ENCODE measurements at regions not wholly inside any gene's neighbourhood (a gene's known extent, or its start where the extent isn't known, plus 50 kb on each side); places are given as distances from the start of the nearest gene placed in this dataset.
"Not testable (repeated sequence)": the region's sequence is repeated elsewhere in the genome, so short reads cannot be mapped to it uniquely, and the experiment has no call there.

DNA sequence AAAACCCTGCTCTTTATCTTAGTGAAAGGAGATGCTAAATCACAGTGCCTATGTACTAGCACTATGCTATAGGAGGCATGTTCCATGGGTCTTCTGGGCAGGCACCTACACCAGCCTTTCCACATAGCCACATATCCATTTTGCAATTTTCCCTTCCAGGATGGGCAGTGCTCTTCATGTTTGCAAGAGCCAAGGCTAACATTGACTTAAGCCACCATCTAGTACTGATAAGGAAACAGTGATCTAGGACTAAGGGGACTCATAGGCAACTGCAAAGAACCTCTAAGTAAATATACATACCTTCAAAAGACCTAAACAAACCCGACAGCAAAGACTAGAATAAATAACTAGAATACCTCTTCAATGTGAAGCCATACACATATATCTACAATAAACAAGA lies 919.7 kb upstream of the GYPC start:
- DNase-seq = no peak

DNA sequence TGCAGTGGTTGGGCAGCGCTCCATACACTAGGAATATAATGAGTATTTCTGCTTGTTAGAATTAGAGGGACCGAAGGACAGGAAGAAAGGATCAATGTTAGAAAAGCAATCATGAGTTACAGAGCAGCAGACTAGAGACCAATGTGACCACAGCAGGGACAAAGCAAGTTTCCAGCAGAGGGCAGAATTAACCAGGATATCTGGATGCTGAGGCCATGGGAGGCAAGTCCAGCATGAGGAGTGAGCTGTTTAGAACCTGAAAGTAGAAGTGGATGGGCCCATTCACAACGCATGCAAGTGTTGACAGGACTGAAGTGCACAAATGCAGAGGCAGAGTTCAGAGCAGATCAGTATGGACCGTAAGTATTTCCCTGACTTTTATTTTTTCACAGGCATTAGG lies 910.4 kb upstream of the GYPC start:
- no peak for DNase-seq

DNA sequence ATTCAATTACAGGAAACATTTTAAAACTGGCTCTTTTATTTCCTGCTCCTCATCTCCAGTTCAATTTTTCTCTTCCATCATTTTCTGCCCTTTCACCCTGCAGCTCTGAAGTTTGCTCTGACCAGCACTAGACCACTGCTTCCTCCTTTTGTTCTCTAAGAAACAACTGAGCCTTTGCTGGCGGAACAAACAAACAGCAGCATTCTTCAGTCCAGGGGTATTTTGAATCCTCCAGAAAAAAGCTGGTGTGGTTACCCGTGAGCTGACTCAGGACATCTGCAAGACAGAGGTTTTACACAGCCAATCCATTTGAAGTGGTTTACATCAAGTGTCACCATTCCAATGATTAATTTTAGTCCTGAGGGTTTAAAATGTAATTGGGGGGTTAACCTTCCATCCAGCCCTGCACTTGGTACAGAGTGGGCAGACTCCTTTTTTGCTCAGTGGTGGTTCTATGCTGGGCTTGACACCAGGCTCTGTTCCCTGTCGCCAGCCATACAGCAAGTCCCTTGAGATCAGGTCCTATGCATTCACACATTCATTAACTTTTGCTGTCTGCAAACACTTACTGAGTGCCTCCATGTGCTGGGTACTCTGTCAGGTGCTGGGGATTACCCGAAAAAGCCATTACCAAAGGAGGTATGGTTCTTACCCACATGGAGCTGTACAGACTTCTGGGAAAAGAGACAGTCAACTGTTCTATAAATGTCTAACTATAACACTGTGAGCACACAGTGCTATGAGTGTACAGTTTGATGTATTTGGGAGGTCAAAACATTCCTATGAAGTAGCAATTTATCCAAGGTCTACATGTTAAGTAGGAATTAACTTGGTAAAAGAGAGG lies 909.4 kb upstream of the GYPC start:
- DNase-seq = no peak

DNA sequence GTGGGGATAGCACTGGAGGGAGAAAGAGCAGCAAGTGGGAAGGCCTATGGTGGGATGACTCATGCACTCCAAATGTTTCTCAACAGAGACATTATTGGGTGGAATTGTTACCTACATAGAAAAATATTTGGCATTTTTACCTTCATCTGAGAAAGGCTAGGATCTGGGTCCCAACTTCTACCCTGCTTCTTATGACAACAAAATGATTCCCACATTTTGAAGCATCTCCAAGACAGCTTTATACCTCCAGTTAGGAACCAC lies 908.9 kb upstream of the GYPC start:
- no peak for DNase-seq

DNA sequence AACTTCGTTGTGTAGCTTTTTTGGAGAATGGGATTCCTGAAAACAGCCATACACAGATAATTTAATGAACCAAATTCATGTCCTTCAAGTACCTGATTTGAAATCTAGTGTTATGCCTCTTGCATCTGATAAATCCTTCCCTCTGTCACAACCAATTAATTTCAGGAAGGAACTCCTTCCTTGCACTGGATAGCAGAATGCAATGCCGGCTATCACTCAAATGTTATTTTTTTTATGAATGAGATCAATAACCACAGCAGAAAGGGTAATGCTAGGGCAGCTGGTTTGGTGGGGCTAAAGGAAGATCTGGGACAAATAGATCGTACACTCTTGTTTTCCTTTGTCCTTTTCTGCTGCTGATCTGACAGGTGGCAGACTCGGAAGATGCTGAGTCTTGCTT lies 899.5 kb upstream of the GYPC start:
- DNase-seq = no peak

DNA sequence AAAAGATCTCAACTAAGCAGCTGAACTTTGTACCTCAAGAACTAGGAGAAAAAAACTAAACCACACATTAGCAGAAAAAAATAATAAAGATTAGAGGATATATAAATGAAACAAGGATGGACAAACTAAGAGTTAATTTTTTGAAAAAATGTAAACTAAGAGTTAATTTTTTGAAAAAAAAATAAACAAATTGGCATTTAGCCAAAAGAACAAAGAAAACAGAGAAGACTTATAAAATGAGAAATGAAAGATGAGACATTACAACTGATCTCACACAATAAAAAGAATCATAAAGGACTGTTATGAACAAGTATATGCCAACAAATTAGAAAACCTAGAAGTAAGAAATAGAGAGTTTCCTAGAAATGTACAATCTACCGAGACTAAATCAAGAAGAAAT lies 859.2 kb upstream of the GYPC start:
- no peak for DNase-seq

DNA sequence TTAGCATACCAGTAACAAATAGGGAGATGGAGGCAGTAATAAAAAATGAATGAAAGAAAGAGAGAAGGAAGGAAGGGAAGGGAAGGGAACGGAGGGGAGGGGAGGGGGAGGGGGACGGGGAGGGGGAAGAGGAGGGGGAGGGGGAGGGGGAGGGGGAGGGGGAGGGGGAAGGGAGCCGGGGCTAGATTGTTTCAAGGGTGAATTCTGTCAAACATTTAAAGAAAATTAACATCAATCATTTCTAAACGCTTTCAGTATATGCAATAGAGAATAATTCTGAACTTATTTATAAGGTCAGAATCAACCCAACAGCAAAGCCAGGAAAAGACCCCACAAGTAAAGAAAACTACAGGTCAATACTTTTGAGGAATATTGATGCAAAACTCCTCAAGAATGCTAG lies 858.8 kb upstream of the GYPC start:
- DNase-seq = no peak

DNA sequence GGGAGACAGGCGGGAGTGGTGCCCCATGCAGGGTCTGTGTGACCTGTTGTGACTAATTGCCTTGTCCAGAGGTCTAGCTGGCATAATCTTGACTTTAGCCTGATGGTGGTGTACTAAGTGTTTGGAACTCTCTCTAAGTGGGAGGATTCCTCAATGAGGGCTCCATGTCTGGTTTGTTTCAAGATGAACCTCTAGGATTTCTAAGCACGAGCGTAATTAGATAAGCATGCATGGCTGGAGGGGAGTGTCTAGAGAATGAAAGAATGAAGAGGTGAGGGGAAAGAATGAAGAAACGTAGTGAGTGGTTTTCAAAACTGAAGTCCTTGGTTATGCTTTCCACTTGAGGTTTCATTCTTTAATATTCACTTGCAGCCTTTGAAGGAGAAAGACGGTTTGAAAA lies 833.2 kb upstream of the GYPC start:
- no peak for DNase-seq

DNA sequence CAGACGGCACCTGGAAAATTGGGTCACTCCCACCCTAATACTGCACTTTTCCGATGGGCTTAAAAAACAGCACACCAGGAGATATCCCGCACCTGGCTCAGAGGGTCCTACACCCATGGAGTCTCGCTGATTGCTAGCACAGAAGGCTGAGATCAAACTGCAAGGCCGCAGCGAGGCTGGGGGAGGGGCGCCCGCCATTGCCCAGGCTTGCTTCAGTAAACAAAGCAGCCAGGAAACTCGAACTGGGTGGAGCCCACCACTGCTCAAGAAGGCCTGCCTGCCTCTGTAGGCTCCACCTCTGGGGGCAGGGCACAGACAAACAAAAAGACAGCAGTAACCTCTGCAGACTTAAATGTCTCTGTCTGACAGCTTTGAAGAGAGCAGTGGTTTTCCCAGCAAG lies 830.2 kb upstream of the GYPC start:
- DNase-seq = not testable (repeated sequence)

DNA sequence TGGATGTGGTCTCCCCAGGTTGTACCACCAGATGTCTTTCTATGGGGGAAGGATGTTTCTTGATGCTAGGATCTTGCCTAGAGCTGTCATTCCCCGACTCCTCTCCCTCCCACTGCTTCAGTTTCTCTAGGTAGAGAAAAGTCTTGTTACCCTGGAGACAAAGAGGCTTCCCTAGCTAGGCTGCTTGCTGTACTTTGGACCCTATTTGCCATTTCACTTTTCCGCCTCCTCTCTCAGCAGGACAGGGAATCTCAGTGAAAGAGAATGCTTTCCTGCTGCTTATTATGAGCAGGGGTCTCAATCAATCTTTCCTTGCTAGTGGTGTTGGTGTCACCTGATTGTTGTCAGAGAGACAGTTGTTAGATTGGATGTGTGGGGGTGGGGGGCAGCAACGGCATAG lies 818.8 kb upstream of the GYPC start:
- no peak for DNase-seq

DNA sequence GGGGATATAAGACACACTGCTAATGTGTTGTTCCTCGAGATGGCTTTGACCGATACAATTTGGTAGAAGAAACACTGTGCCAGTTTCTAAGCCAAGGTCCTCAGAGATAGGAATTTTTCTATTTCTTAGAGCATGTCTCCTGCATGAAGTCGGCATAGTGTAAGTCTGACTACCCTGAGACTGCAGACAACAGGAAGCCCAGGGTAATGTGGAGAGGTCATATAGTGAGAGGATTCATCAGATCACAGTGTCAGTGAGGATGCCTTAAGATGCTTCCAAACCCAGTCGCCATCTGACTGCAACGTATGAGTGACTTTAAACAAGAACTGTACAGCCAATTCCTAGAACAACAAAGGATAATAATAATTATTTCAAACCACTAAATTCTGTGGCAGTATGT lies 818.3 kb upstream of the GYPC start:
- no peak for DNase-seq

DNA sequence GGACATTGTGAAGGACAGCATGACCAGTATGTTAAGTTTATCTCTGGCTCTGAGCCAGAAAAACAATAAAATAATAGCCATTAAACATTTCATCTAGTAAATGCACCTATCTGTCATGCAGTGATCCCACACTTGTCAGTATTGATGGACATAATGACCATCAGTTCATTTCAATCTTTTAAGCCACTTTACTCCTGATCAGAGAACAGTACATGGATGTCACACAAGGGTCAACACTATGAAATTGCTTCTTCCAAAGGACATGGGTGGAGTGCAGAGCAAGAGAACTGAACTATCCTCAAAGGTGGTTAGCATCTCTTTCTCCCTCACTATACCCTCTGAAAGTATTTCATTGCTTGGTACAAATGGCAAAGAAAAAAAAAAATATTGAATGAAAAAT lies 816.0 kb upstream of the GYPC start:
- no peak for DNase-seq

DNA sequence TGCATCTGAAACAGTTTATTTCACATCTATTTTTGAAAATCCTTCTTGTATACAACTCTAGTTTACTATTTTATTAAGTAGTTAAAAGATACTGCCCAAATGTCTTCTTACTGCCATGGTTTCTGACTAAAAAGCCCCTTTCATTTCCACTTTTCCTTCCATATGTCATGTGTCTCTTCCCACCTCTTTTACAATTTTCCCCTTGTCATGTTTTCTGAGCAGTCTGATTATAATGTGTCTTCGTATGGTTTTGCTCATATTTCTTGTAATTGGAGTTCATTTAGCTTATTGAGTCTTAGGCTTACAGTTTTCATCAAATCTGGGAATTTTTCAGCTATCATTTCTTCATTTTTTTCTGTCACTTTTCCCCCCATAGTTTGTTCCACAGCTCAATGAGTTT lies 813.9 kb upstream of the GYPC start:
- no peak for DNase-seq

DNA sequence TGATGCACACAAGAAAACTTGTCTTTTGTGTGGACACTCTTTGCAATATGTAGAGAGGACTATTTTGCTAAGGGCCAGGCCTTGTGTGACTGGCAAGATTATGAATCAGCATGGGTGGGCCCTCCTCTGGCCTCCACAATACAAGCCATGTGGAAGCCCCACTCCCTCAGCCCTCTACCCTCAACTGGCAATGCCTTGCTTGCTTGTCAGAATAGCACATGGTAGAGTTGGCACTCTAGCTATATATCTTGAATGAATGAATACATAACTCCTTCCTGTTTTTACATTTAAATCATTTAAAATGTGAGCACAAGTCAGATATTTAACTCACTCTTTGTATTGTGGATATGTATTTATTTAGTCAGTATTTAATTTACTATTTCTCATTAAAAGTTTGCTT lies 805.4 kb upstream of the GYPC start:
- DNase-seq = no peak

DNA sequence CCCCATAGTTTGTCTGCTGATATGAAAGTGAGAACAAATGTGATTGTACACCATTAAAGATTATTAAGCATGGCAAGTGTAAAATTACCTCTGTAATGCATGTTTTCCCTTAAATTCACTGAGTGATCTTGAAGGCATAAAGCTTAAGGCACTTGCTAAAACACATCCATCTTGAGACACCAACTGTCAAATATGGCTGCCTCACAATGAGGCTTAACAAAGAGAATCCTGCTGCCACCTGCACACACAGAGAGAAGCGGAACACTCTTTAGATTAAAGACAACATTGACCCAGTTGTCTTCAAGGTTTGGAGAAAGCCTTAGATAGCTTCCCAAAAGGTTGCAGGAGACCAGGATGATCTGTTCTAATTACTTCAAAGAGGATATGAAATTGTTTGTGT lies 803.6 kb upstream of the GYPC start:
- no peak for DNase-seq

DNA sequence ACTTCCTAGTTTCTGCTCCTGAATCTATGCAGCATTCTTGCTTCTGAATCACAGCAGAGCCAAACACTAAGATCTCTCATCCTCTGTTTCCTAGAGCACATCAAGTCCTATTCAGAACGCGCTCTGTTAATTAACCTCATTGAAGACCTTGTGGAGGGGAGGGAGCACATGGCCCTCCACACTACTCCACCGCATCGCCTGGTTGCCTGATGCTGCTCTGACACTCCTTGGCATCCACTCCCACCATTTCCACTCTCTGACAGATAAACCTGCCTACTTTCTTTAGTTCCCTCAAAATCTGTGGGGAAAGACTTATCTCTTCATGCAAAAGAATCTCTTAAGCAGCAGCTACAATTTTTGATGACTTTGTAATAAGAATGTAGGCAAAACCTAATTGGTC lies 802.3 kb upstream of the GYPC start:
- DNase-seq = no peak

DNA sequence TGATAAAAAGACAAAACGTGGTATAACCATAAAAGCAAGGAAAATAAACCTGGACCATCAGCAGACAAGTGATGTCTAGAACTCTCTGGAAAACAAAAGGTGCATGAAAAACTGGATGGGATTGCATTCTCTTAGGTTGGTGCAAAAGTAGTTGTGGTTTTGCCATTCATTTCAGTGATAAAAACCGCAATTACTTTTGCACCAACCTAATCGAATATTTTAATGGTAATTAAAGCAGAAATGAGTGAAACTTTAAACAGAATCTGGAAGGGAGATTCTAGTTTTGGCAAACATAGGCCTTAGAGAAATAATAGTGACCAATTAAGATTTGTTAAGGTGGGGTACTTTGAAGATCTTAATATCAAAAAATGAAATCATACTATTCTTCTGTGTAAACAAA lies 800.8 kb upstream of the GYPC start:
- DNase-seq = no peak

DNA sequence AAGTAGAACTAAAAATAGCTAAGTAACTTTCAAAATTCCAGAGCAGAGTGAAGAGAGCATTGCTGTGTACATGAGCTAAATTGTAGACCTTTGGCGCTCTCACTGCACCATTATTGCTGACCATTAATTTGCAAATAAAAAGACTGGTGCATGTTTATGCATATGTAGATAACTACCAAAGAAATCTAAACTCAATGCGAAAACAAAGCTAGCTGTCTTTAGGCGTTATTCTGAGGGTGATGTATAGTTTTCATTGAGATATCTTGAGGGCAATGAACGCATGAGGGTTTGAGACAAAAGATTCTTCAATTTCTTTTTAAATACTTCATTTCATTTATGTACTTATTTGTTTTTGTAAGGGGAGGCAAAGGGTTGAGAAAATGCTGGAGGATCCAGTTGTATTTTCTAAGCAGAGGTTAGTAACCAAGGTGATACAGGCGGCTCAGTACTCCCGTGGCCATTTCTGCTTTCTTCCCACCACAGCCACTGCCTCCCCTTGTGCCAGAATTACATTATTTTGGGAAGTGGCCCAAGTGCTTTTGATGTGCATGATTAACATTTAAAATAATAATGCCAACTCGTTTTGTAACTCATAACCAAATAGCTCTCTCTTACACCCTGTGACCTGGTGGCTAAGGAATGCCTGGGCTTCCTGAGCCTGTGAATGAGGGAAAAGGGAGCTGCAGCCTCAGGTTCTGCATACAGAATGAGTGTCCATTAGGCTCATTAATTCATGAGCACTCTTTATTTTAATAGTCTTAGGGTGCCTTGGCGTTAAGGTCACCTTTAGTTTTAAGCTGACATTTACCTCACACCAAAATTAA lies 797.8 kb upstream of the GYPC start:
- no peak for DNase-seq

DNA sequence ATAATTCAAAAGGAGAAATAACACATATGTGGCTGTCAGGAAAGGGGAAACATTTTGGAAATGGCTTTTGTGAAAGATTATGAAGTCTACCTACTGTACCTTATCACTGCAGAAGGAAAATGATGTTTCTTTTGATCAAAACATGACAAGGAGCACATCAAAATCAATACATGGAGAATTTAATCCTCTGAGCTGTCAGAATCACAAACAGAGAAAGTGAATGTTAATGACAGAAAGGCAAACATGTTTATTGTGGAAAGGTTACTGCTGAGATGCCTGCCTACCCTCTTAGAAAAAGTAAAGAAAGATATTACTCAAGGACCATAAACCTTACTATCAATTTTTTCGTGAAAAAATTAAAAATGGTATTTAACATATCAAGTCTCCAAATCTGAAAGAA lies 794.5 kb upstream of the GYPC start:
- no peak for DNase-seq

DNA sequence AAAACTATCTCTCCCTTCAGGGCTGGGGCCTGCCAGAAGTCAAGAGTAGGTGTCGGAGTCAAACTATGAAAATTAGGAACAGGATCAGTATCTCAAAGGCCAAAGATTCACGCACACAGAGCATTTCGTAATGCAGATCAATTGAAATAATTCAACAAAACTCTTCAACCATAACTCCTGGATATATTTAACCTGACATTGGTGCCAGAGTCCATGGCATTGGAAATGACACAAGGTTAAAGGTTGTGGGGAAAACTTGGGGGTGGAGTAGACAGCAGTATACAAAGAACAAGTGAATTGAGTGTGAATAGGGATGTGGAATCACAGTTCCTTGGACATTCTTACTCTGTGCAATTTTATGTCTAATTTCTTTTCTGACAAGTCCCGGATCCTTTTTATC lies 788.0 kb upstream of the GYPC start:
- no peak for DNase-seq

DNA sequence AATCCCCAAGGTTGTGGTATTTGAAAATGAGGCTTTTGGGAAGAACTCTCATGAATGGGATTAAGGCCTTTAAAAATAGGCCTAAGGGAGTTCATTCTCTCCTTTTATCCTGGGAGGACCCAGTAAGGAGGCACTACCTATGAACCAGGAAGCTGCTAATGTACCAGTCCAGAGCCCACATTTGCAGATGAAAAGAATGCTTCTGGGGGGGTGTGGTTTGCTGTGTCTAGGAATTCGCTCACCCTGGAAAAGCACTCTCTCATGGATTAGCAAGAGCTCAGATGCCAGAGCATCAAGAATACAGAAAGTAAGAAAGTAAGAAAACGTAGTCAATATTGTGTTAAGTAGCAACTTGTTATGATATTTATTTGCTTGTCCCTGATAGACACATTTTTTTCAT lies 785.7 kb upstream of the GYPC start:
- no peak for DNase-seq

DNA sequence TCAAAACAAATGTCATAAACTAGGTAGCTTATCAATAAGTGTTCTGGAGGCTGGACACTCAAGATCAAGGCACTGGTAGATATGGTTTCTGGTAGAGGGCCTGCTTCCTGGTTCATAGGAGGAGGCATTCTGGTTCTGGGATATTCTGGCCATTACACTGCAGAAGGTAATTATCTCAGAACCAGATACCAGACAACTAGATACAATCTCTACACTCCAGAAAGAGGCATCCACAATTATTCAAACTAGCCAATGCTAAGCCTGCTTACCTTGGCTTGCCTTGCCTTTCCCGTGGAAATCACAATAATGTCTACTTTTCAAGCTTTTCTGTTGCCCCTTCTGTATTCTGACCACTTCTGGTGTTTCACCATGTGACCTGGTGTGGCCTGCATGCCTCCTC lies 785.2 kb upstream of the GYPC start:
- no peak for DNase-seq

DNA sequence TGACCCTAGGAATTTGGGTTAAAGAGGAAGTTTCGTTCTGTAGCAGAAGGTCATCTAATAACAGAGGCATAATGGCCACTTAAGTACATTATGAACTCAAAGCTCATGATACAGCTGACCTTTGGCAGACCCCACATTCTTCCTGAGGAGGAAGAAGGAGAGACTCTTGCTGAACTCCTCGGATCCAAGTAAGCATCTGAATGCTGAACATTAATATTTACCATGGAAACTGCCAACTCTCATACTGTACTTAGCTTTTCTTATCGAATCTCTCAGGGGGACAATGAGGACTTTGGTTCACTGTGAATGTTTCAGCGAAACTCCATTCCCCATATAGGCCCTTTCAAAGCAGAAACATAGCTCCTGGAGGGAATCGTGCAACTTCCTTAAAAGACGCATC lies 781.4 kb upstream of the GYPC start:
- no peak for DNase-seq

DNA sequence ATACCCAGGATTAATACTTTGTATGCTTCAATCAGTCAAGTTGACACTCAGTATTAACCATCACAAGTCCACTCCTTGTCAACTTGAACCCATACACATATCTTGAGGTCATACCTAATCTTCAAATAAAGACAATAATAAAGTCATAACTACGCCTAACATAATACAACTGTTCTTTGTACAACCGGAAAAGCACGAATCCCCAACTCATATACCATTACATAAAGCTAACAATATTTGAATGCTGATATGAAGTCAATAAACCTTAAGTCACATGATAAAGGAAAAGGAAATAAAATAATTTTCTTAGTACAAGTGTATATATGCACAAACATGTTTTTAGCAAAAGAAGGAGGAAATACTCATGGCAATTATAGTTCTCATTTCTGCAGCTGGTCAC lies 770.6 kb upstream of the GYPC start:
- DNase-seq = no peak

DNA sequence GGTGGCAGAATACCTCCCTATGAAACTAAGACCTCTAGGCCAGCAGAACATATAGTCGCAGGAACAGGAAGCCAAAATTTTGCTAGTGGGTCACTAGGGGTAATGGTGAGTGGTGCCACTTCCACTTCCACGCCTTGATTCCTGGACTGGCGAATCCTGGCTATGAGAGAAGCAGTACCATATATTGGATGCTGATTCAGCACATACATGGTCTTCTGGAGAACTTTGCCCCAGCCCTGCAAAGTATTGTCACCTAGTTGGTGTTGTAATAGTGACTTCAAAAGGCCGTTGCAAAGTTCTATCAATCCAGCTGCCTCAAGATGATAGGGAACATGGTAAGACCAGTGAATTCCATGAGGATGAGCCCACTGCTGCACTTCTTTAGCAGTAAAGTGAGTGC lies 769.8 kb upstream of the GYPC start:
- no peak for DNase-seq

Measured in amniotic stem cell (primary cell).